ENCODE measurements at regions not wholly inside any gene's neighbourhood (a gene's known extent, or its start where the extent isn't known, plus 50 kb on each side); places are given as distances from the start of the nearest gene placed in this dataset.

DNA sequence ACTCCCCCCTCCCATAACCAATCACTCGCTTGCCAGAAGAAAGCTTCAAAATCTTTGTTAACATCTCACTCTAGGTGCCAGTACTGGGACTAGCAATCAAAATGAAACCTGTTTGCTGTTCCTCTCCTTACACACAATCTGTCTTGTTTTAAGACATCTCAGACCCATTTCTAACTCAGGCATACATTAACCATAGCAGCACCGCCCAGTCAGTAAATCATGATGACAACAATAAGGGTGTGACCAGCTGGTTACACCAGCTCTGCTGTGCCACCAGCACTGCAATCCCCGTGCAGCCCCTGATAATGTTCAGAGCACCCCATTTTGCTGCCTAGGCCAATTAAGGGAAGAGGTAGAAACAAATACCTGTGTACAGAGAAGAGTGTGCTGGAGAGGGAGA is 185.2 kb upstream of the TAB2 start:
- no peak for ATAC-seq
- H3K36me3 Mint-ChIP-seq (ENCODE audit: low read depth) = no peaks in the 10 kb centered on the region
- H3K27me3 ChIP-seq (ENCODE audit: insufficient read depth) = no peaks in the 10 kb centered on the region
- TF ChIP-seq CREB1 (CRISPR knock-in tag; IDR thresholded peaks at IDR 0.05; ENCODE audit: low read depth) (no peak), ZNF114 (CRISPR knock-in tag; IDR thresholded peaks at IDR 0.05) (no peak), ZNF331 (CRISPR knock-in tag; IDR thresholded peaks at IDR 0.05; ENCODE audit: low read depth) (no peak), POLR2AphosphoS5 (IDR thresholded peaks at IDR 0.05; ENCODE audit: low read depth) (no peak), STAT1 (IDR thresholded peaks at IDR 0.05; ENCODE audit: unreplicated experiment) (no peak), EZH2phosphoT487 (IDR thresholded peaks at IDR 0.05; ENCODE audit: unreplicated experiment) (no peak)
- TF ChIP-seq, protein P1, sequence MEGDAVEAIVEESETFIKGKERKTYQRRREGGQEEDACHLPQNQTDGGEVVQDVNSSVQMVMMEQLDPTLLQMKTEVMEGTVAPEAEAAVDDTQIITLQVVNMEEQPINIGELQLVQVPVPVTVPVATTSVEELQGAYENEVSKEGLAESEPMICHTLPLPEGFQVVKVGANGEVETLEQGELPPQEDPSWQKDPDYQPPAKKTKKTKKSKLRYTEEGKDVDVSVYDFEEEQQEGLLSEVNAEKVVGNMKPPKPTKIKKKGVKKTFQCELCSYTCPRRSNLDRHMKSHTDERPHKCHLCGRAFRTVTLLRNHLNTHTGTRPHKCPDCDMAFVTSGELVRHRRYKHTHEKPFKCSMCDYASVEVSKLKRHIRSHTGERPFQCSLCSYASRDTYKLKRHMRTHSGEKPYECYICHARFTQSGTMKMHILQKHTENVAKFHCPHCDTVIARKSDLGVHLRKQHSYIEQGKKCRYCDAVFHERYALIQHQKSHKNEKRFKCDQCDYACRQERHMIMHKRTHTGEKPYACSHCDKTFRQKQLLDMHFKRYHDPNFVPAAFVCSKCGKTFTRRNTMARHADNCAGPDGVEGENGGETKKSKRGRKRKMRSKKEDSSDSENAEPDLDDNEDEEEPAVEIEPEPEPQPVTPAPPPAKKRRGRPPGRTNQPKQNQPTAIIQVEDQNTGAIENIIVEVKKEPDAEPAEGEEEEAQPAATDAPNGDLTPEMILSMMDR (conservative IDR thresholded peaks at IDR 0.05; ENCODE audit: low read depth in 2 of 2) = no peak
- TF ChIP-seq, protein P2, sequence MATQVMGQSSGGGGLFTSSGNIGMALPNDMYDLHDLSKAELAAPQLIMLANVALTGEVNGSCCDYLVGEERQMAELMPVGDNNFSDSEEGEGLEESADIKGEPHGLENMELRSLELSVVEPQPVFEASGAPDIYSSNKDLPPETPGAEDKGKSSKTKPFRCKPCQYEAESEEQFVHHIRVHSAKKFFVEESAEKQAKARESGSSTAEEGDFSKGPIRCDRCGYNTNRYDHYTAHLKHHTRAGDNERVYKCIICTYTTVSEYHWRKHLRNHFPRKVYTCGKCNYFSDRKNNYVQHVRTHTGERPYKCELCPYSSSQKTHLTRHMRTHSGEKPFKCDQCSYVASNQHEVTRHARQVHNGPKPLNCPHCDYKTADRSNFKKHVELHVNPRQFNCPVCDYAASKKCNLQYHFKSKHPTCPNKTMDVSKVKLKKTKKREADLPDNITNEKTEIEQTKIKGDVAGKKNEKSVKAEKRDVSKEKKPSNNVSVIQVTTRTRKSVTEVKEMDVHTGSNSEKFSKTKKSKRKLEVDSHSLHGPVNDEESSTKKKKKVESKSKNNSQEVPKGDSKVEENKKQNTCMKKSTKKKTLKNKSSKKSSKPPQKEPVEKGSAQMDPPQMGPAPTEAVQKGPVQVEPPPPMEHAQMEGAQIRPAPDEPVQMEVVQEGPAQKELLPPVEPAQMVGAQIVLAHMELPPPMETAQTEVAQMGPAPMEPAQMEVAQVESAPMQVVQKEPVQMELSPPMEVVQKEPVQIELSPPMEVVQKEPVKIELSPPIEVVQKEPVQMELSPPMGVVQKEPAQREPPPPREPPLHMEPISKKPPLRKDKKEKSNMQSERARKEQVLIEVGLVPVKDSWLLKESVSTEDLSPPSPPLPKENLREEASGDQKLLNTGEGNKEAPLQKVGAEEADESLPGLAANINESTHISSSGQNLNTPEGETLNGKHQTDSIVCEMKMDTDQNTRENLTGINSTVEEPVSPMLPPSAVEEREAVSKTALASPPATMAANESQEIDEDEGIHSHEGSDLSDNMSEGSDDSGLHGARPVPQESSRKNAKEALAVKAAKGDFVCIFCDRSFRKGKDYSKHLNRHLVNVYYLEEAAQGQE (IDR thresholded peaks at IDR 0.05; ENCODE audit: unreplicated experiment) = no peak
- H3F3A ChIP-seq (replicated peaks; ENCODE audit: low read depth) = no peaks in the 10 kb centered on the region
- no peak overlapping the region for H3K4me2 ChIP-seq
- no peak overlapping the region for H2AFZ ChIP-seq
- H3K4me1 Mint-ChIP-seq = no peaks in the 10 kb centered on the region
- no peak for DNase-seq (ENCODE audit: low spot score)
- H3K36me3 ChIP-seq (ENCODE audit: insufficient read depth) = no peaks in the 10 kb centered on the region
- H3K4me3 Mint-ChIP-seq = no peak overlapping the region
- H3K9me2 ChIP-seq (ENCODE audit: insufficient read depth) = 0 out of 2 replicates have a peak, but pooled peaks cover 8% of the 10 kb centered on the region
- H3K27ac ChIP-seq (ENCODE audit: low read depth) = no peak overlapping the region
- no peaks in the 10 kb centered on the region for H3K27me3 Mint-ChIP-seq (ENCODE audit: insufficient read depth, low read depth, poor library complexity)
- no peaks in the 10 kb centered on the region for H3K79me2 ChIP-seq (replicated peaks; ENCODE audit: insufficient read depth)
- no peaks in the 10 kb centered on the region for H3K4me1 ChIP-seq (ENCODE audit: insufficient read depth)
- H4K20me1 ChIP-seq (replicated peaks; ENCODE audit: insufficient read depth) = no peaks in the 10 kb centered on the region
- no peaks in the 10 kb centered on the region for H3K9me3 Mint-ChIP-seq
- no peak overlapping the region for H3K27ac Mint-ChIP-seq
- H3K4me3 ChIP-seq = no peak overlapping the region

- H3K4me3 ChIP-seq = no peak overlapping the region
- Mint-ChIP-seq H3K4me3 (no peak overlapping the region), H3K27ac (no peak overlapping the region), H3K36me3 (ENCODE audit: low read depth) (no peaks in the 10 kb centered on the region), H3K9me3 (no peaks in the 10 kb centered on the region), H3K4me1 (no peaks in the 10 kb centered on the region), H3K27me3 (ENCODE audit: insufficient read depth, low read depth, poor library complexity) (no peaks in the 10 kb centered on the region)
- no peak overlapping the region for H3K27ac ChIP-seq (ENCODE audit: low read depth)
- H3F3A ChIP-seq (replicated peaks; ENCODE audit: low read depth) = no peaks in the 10 kb centered on the region
- no peak overlapping the region for H3K4me2 ChIP-seq
- DNase-seq (ENCODE audit: low spot score) (no peak), ATAC-seq (no peak)
- H3K79me2 ChIP-seq (replicated peaks; ENCODE audit: insufficient read depth) = no peaks in the 10 kb centered on the region
- no peak for TF ChIP-seq CREB1 (CRISPR knock-in tag; IDR thresholded peaks at IDR 0.05; ENCODE audit: low read depth)
- no peak for TF ChIP-seq NANOG (IDR thresholded peaks at IDR 0.05; ENCODE audit: borderline replicate concordance)
- no peak for TF ChIP-seq EZH2 (IDR thresholded peaks at IDR 0.05; ENCODE audit: low read depth, unreplicated experiment)
- no peak for TF ChIP-seq JUNB (IDR thresholded peaks at IDR 0.05; ENCODE audit: unreplicated experiment)
- TF ChIP-seq, protein P2 (IDR thresholded peaks at IDR 0.05; ENCODE audit: unreplicated experiment) = no peak
- 0 out of 2 replicates have a peak, but pooled peaks cover 8% of the 10 kb centered on the region for H3K9me2 ChIP-seq (ENCODE audit: insufficient read depth)
- no peak overlapping the region; the same call in 1 of the 2 replicates for H2AFZ ChIP-seq
- no peaks in the 10 kb centered on the region for H3K27me3 ChIP-seq (ENCODE audit: insufficient read depth)
- H3K4me1 ChIP-seq (ENCODE audit: insufficient read depth) = no peaks in the 10 kb centered on the region
- H3K36me3 ChIP-seq (ENCODE audit: insufficient read depth) = no peaks in the 10 kb centered on the region
- H4K20me1 ChIP-seq (replicated peaks; ENCODE audit: insufficient read depth) = no peaks in the 10 kb centered on the region
Measured at GRCh38 chr6:149134511-149134933, 183.0 kb upstream of the TAB2 start.
